NCI-H2081 (cell line): ENCODE measurements at regions not wholly inside any gene's neighbourhood (a gene's known extent, or its start where the extent isn't known, plus 50 kb on each side); places are given as distances from the start of the nearest gene placed in this dataset.

ENCODE experiments used
- DNase-seq, 2 experiments: peaks; one replicate each; lab custom pipeline; 2025; lab: John Stamatoyannopoulos, UW

GRCh38 chr2:59734743-59735142 is 818.7 kb downstream of the BCL11A start:
- no peak for DNase-seq

- DNase-seq: no peak
Observed at GRCh38 chr2:59733970-59734369, 819.5 kb downstream of the BCL11A start.

GRCh38 chr2:59733567-59733930 is 819.9 kb downstream of the BCL11A start:
- DNase-seq: no peak

- DNase-seq: no peak
Observed at GRCh38 chr2:59732871-59733566, 820.4 kb downstream of the BCL11A start.

- no peak for DNase-seq
Observed at GRCh38 chr2:59727121-59727590, 826.3 kb downstream of the BCL11A start.

- no peak for DNase-seq
Observed at GRCh38 chr2:59726228-59727120, 827.0 kb downstream of the BCL11A start.

- no peak for DNase-seq
Observed at GRCh38 chr2:59724746-59725145, 828.7 kb downstream of the BCL11A start.

- no peak for DNase-seq
Observed at GRCh38 chr2:59720296-59720866, 833.1 kb downstream of the BCL11A start.

- no peak for DNase-seq
Observed at GRCh38 chr2:59713577-59713976, 839.9 kb downstream of the BCL11A start.

GRCh38 chr2:59711121-59711520 is 842.3 kb downstream of the BCL11A start:
- no peak for DNase-seq

GRCh38 chr2:59706729-59707128 is 846.7 kb downstream of the BCL11A start:
- no peak for DNase-seq

GRCh38 chr2:59703796-59704195 is 849.7 kb downstream of the BCL11A start:
- DNase-seq: no peak

- DNase-seq: no peak
Observed at GRCh38 chr2:59702026-59702425, 851.4 kb downstream of the BCL11A start.

- DNase-seq: no peak
Observed at GRCh38 chr2:59701271-59701994, 852.0 kb downstream of the BCL11A start.

- no peak for DNase-seq
Observed at GRCh38 chr2:59694176-59694575, 859.3 kb downstream of the BCL11A start.

- no peak for DNase-seq
Observed at GRCh38 chr2:59693231-59693959, 860.1 kb downstream of the BCL11A start.

GRCh38 chr2:59691518-59692190 is 861.8 kb downstream of the BCL11A start:
- DNase-seq: no peak

- DNase-seq: no peak
Observed at GRCh38 chr2:59690849-59691248, 862.6 kb downstream of the BCL11A start.

- no peak for DNase-seq
Observed at GRCh38 chr2:59684771-59685166, 868.7 kb downstream of the BCL11A start.

- peak in 1 of 2 experiments; percentile 9 for DNase-seq
Observed at GRCh38 chr2:59684116-59684770, 869.2 kb downstream of the BCL11A start.
